Gastroesophageal sphincter (tissue), 4 donors: ENCODE measurements at regions not wholly inside any gene's neighbourhood (a gene's known extent, or its start where the extent isn't known, plus 50 kb on each side); places are given as distances from the start of the nearest gene placed in this dataset.

Experiments
- ATAC-seq: fragments of 150-250 bp; one replicate; pipeline ENCODE4 v1.9.1; 2016; ENCODE audit warnings: mild to moderate bottlenecking, moderate library complexity
- H3K27ac ChIP-seq, 4 donors: fragments of 200-600 bp; sonication (generic) in 3 of 4; 1 replicate in 3 of 4; 2 replicates in 1 of 4; pipeline ENCODE4 v1.5.1; 2016 to 2019
- H3K27me3 ChIP-seq: fragments of 200-600 bp; sonication (generic); one replicate; pipeline ENCODE4 v1.5.1; 2019
- H3K36me3 ChIP-seq, 2 donors: fragments of 200-600 bp; sonication (generic); one replicate each; pipeline ENCODE4 v1.5.1; 2019; ENCODE audit warnings: control low read depth in 1 of 2
- H3K4me1 ChIP-seq, 3 donors: fragments of 200-600 bp; sonication (generic); 1 replicate in 2 of 3; 2 replicates in 1 of 3; pipeline ENCODE4 v1.5.1; 2016 to 2019; ENCODE audit warnings: control low read depth in 2 of 3
- H3K4me3 ChIP-seq, 2 donors: fragments of 200-600 bp; sonication (generic); one replicate each; pipeline ENCODE4 v1.5.1; 2019; ENCODE audit warnings: mild to moderate bottlenecking in 1 of 2, moderate library complexity in 1 of 2
- H3K9me3 ChIP-seq, 3 donors: fragments of 200-600 bp; sonication (generic); one replicate each; pipeline ENCODE4 v1.5.1; 2017 to 2019; ENCODE audit warnings: control low read depth in 2 of 3
- CTCF ChIP-seq, 4 experiments: fragments of 200-600 bp in 2 of 4; fragments of 450-650 bp in 2 of 4; sonication (generic) in 1 of 4; IDR thresholded peaks; one replicate each; pipeline ENCODE4 v1.5.1; 2017 to 2019; ENCODE audit warnings: antibody characterized with exemption in 4 of 4, mild to moderate bottlenecking in 2 of 4, moderate library complexity in 2 of 4
- EP300 ChIP-seq: sonication (generic); formaldehyde crosslinking; IDR thresholded peaks from one replicate; pipeline ENCODE4 v1.6.1; 2017; ENCODE audit warnings: antibody characterized with exemption, mild to moderate bottlenecking
- POLR2A ChIP-seq, 2 donors: fragments of 450-650 bp; IDR thresholded peaks; one replicate each; pipeline ENCODE4 v1.6.1; 2017; ENCODE audit warnings: antibody characterized with exemption in 2 of 2, mild to moderate bottlenecking in 2 of 2, moderate library complexity in 1 of 2
- POLR2AphosphoS5 ChIP-seq: sonication (generic); formaldehyde crosslinking; IDR thresholded peaks from one replicate; pipeline ENCODE4 v1.6.1; 2017; ENCODE audit warnings: antibody characterized with exemption
- WGBS, 2 donors: methylation state at CpG; one replicate each; pipeline ENCODE4 v1.1.5; 2018; ENCODE audit warnings: low coverage in 1 of 2; 5-methylcytosine and 5-hydroxymethylcytosine counted together

GRCh38 chr20:40956542-40957264 lies 71.9 kb upstream of the TOP1 start:
- Histone ChIP-seq H3K27me3 (peaks cover 22% of the 10 kb centered on the region), H3K4me3 (no peak overlapping the region), H3K27ac (no peak overlapping the region), H3K36me3 (no peaks in the 10 kb centered on the region), H3K4me1 (no peaks in the 10 kb centered on the region), H3K9me3 (peaks cover 0 to 6% (median 0%) of the 10 kb centered on the region in 3 donors)
- no peak for TF ChIP-seq EP300
- no peak for TF ChIP-seq CTCF (IDR thresholded peaks at IDR 0.05)
- TF ChIP-seq POLR2A (IDR thresholded peaks at IDR 0.05), result no peak
- TF ChIP-seq POLR2AphosphoS5, result no peak
- ATAC-seq, result no peak
- WGBS, 2 donors, result 42 to 43% methylated on average over 9 to 13 of the region's 15 CpGs

GRCh38 chr20:40957265-40957760 lies 71.3 kb upstream of the TOP1 start:
- no peaks in the 10 kb centered on the region for H3K4me1 ChIP-seq
- no peak overlapping the region for H3K27ac ChIP-seq
- peaks cover 22% of the 10 kb centered on the region for H3K27me3 ChIP-seq
- no peak for TF ChIP-seq EP300
- no peak for TF ChIP-seq CTCF (IDR thresholded peaks at IDR 0.05)
- TF ChIP-seq POLR2AphosphoS5, result no peak
- TF ChIP-seq POLR2A (IDR thresholded peaks at IDR 0.05), result no peak
- peaks cover 0 to 6% (median 0%) of the 10 kb centered on the region in 3 donors for H3K9me3 ChIP-seq
- H3K36me3 ChIP-seq, result no peaks in the 10 kb centered on the region
- WGBS, 2 donors, result 63% methylated on average over 3 to 4 of the region's 6 CpGs
- H3K4me3 ChIP-seq, result no peak overlapping the region
- ATAC-seq, result no peak

GRCh38 chr20:40958598-40958997 lies 70.0 kb upstream of the TOP1 start:
- no peak for TF ChIP-seq EP300
- Histone ChIP-seq H3K4me1 (peaks cover 0 to 4% (median 0%) of the 10 kb centered on the region in 3 donors), H3K27ac (no peak overlapping the region), H3K4me3 (no peak overlapping the region), H3K27me3 (peaks cover 19% of the 10 kb centered on the region), H3K36me3 (no peaks in the 10 kb centered on the region), H3K9me3 (peaks cover 0 to 6% (median 0%) of the 10 kb centered on the region in 3 donors)
- WGBS, 2 donors, result 64 to 77% methylated on average over 3 to 4 of the region's 4 CpGs
- no peak for ATAC-seq

- H3K9me3 ChIP-seq, result no peaks in the 10 kb centered on the region
- no peak for ATAC-seq
- H3K4me1 ChIP-seq, result peaks cover 0 to 4% (median 0%) of the 10 kb centered on the region in 3 donors
- TF ChIP-seq POLR2A (IDR thresholded peaks at IDR 0.05), result no peak
- TF ChIP-seq POLR2AphosphoS5, result no peak
- TF ChIP-seq EP300, result no peak
- TF ChIP-seq CTCF (IDR thresholded peaks at IDR 0.05), result no peak
- WGBS, 2 donors, result 85 to 93% methylated on average over 3 of the region's 6 CpGs
- H3K36me3 ChIP-seq, result no peaks in the 10 kb centered on the region
- H3K27ac ChIP-seq, result no peak overlapping the region
- H3K27me3 ChIP-seq, result peaks cover 10% of the 10 kb centered on the region
- no peak overlapping the region for H3K4me3 ChIP-seq
These were observed 69.1 kb upstream of the TOP1 start for GRCh38 chr20:40959325-40960092.

- TF ChIP-seq CTCF (IDR thresholded peaks at IDR 0.05) (no peak), EP300 (no peak), POLR2A (IDR thresholded peaks at IDR 0.05) (no peak), POLR2AphosphoS5 (no peak)
- no peak for ATAC-seq
- Histone ChIP-seq H3K9me3 (no peaks in the 10 kb centered on the region), H3K4me3 (no peak overlapping the region), H3K4me1 (peaks cover 0 to 4% (median 0%) of the 10 kb centered on the region in 3 donors), H3K27me3 (peaks cover 4% of the 10 kb centered on the region), H3K27ac (no peak overlapping the region), H3K36me3 (no peaks in the 10 kb centered on the region)
- WGBS, 2 donors, result 71 to 87% methylated on average over 3 to 4 of the region's 4 CpGs
These were observed 68.5 kb upstream of the TOP1 start for GRCh38 chr20:40960101-40960500.
